ENCODE measurements at regions not wholly inside any gene's neighbourhood (a gene's known extent, or its start where the extent isn't known, plus 50 kb on each side); places are given as distances from the start of the nearest gene placed in this dataset.

- ChIA-PET POLR2A (no interaction called here), CTCF (no interaction called here)
- Mint-ChIP-seq H3K4me3 (ENCODE audit: unreplicated experiment) (no peak overlapping the region), H3K27me3 (ENCODE audit: insufficient read depth, unreplicated experiment) (no peaks in the 10 kb centered on the region), H3K9me3 (ENCODE audit: unreplicated experiment) (no peaks in the 10 kb centered on the region), H3K4me1 (ENCODE audit: insufficient read depth, unreplicated experiment) (no peaks in the 10 kb centered on the region), H3K36me3 (ENCODE audit: insufficient read depth, unreplicated experiment) (no peaks in the 10 kb centered on the region), H3K27ac (ENCODE audit: low read depth, unreplicated experiment) (no peak overlapping the region)
- TF ChIP-seq CTCF (IDR thresholded peaks at IDR 0.05; ENCODE audit: unreplicated experiment) = no peak
- intact Hi-C loops (cut with micrococcal nuclease) = no loop called here
- no TSS peak for BruUV-seq (replicated peaks)
- no peak for DNase-seq (ENCODE audit: unreplicated experiment)
These were observed 130.0 kb upstream of the MAP9 start for GRCh38 chr4:155506745-155507144.

- no peaks in the 10 kb centered on the region for H3K36me3 Mint-ChIP-seq (ENCODE audit: insufficient read depth, unreplicated experiment)
- no peaks in the 10 kb centered on the region for H3K27me3 Mint-ChIP-seq (ENCODE audit: insufficient read depth, unreplicated experiment)
- no peak for TF ChIP-seq CTCF (IDR thresholded peaks at IDR 0.05; ENCODE audit: unreplicated experiment)
- H3K4me3 Mint-ChIP-seq (ENCODE audit: unreplicated experiment) = no peak overlapping the region
- CTCF ChIA-PET = no interaction called here
- no peak overlapping the region for H3K27ac Mint-ChIP-seq (ENCODE audit: low read depth, unreplicated experiment)
- no peaks in the 10 kb centered on the region for H3K9me3 Mint-ChIP-seq (ENCODE audit: unreplicated experiment)
- H3K4me1 Mint-ChIP-seq (ENCODE audit: insufficient read depth, unreplicated experiment) = no peaks in the 10 kb centered on the region
- intact Hi-C loops (cut with micrococcal nuclease) = no loop called here
- no peak for DNase-seq (ENCODE audit: unreplicated experiment)
- no TSS peak for BruUV-seq (replicated peaks)
- POLR2A ChIA-PET = no interaction called here
These were observed 128.6 kb upstream of the MAP9 start for GRCh38 chr4:155505321-155505720.

- ChIA-PET CTCF (interaction anchor here (0.6 to 0.7 kb wide), 2 partner anchors 849 to 1131 kb away, joined by 4 to 5 read pairs; no protein-coding TSS in a partner anchor), POLR2A (interaction anchor here (0.7 kb wide), 1 partner anchor 745 kb away, joined by 3 read pairs; no protein-coding TSS in a partner anchor)
- Mint-ChIP-seq H3K27me3 (ENCODE audit: insufficient read depth, unreplicated experiment) (no peaks in the 10 kb centered on the region), H3K9me3 (ENCODE audit: unreplicated experiment) (no peaks in the 10 kb centered on the region), H3K27ac (ENCODE audit: low read depth, unreplicated experiment) (no peak overlapping the region), H3K36me3 (ENCODE audit: insufficient read depth, unreplicated experiment) (no peaks in the 10 kb centered on the region), H3K4me1 (ENCODE audit: insufficient read depth, unreplicated experiment) (no peaks in the 10 kb centered on the region), H3K4me3 (ENCODE audit: unreplicated experiment) (no peak overlapping the region)
- intact Hi-C loops (cut with micrococcal nuclease) = no loop called here
- no peak for DNase-seq (ENCODE audit: unreplicated experiment)
- BruUV-seq (replicated peaks) = no TSS peak
- no peak for TF ChIP-seq CTCF (IDR thresholded peaks at IDR 0.05; ENCODE audit: unreplicated experiment)
These were observed 120.5 kb upstream of the MAP9 start for GRCh38 chr4:155497306-155497705.

GRCh38 chr4:155496294-155496626 lies 119.5 kb upstream of the MAP9 start:
- BruUV-seq (replicated peaks) = no TSS peak
- no peaks in the 10 kb centered on the region for H3K9me3 Mint-ChIP-seq (ENCODE audit: unreplicated experiment)
- intact Hi-C loops (cut with micrococcal nuclease) = no loop called here
- H3K27me3 Mint-ChIP-seq (ENCODE audit: insufficient read depth, unreplicated experiment) = no peaks in the 10 kb centered on the region
- ChIA-PET POLR2A (interaction anchor here (0.5 kb wide), 1 partner anchor 1094 kb away, joined by 3 read pairs; no protein-coding TSS in a partner anchor), CTCF (no interaction called here)
- TF ChIP-seq CTCF (IDR thresholded peaks at IDR 0.05; ENCODE audit: unreplicated experiment) = no peak
- no peak overlapping the region for H3K27ac Mint-ChIP-seq (ENCODE audit: low read depth, unreplicated experiment)
- no peaks in the 10 kb centered on the region for H3K4me1 Mint-ChIP-seq (ENCODE audit: insufficient read depth, unreplicated experiment)
- no peak overlapping the region for H3K4me3 Mint-ChIP-seq (ENCODE audit: unreplicated experiment)
- no peak for DNase-seq (ENCODE audit: unreplicated experiment)
- no peaks in the 10 kb centered on the region for H3K36me3 Mint-ChIP-seq (ENCODE audit: insufficient read depth, unreplicated experiment)

Data from MCF 10A (cell line).